Memory B cell (primary cell): ENCODE measurements at regions not wholly inside any gene's neighbourhood (a gene's known extent, or its start where the extent isn't known, plus 50 kb on each side); places are given as distances from the start of the nearest gene placed in this dataset.

Experiments
- ATAC-seq: fragments of 150-1000 bp; cut with Tn5 transposase; 2 replicates; pipeline ENCODE4 v1.10.0; 2021; ENCODE audit warnings: low read depth, mild to moderate bottlenecking, moderate library complexity
- DNase-seq, 2 donors: peaks; one replicate each; pipeline ENCODE4 v3.0.0; 2022; ENCODE audit warnings: low spot score in 2 of 2
- H3K27ac Mint-ChIP-seq: one replicate; pipeline ENCODE4 v1.8.0; 2022; ENCODE audit warnings: mild to moderate bottlenecking, moderate library complexity, mixed read lengths
- H3K27me3 Mint-ChIP-seq: one replicate; pipeline ENCODE4 v1.8.0; 2022; ENCODE audit warnings: mixed read lengths
- H3K36me3 Mint-ChIP-seq: one replicate; pipeline ENCODE4 v1.8.0; 2022; ENCODE audit warnings: mild to moderate bottlenecking, mixed read lengths
- H3K4me1 Mint-ChIP-seq: one replicate; pipeline ENCODE4 v1.8.0; 2022; ENCODE audit warnings: mixed read lengths
- H3K4me3 Mint-ChIP-seq: one replicate; pipeline ENCODE4 v1.8.0; 2022; ENCODE audit warnings: mild to moderate bottlenecking, moderate library complexity, mixed read lengths
- H3K9me3 Mint-ChIP-seq: one replicate; pipeline ENCODE4 v1.8.0; 2022; ENCODE audit warnings: mixed read lengths

DNA sequence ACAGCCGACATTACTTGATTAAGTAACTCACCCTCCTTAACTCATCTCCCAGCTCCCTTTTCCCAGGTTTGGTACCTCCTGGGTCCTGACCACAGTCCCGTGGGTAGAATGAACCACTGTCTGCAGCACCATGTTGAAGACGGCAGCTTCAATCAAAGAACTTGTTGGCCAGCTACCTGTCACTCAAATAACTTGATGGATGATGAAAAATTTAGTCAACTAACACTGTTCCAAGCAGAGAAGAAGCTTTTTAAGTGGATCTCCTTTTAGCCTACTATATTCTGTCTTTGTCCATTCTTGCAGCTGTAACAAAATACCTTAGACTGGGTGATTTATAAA lies 138.4 kb upstream of the F3 start:
- H3K27ac Mint-ChIP-seq = no peak overlapping the region
- H3K4me3 Mint-ChIP-seq = no peak overlapping the region
- H3K36me3 Mint-ChIP-seq = no peaks in the 10 kb centered on the region
- H3K4me1 Mint-ChIP-seq = no peaks in the 10 kb centered on the region
- no peaks in the 10 kb centered on the region for H3K9me3 Mint-ChIP-seq
- ATAC-seq (no peak), DNase-seq (no peak)
- peaks cover 4% of the 10 kb centered on the region for H3K27me3 Mint-ChIP-seq

DNA sequence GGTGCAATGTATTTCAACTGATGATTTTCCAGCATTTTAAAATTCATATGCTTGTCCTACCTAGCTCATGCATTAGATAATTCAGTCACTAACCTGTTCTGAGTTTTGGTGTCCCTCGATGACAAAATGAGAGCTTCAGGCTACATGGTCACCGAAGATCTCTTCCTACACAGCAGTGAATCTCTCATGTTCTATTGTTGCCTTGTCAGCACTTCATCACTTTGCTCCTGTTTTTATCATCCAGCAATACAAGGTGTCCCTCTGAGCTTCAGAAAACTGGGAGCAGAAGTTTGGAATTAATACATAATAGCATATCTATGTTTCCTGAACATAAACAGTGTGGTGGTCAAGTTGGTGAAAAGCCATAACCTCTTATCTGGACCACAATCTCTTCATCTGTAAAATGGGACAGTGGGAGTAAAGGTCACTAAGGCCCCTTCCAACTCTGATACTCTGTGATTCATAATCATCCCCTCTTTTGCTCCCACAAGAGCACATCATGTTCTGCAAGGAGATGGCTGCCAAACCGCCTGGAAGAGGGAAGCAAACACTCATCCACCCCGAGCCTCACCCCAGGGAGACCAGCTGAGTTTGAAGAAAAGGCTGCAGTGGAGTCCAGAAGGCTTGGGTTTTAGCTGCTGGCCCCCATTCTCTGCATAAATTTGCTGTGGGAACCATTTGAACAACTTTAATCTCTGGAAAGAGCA lies 137.9 kb upstream of the F3 start:
- Mint-ChIP-seq H3K27ac (no peak overlapping the region), H3K9me3 (no peaks in the 10 kb centered on the region), H3K36me3 (no peaks in the 10 kb centered on the region), H3K4me1 (no peaks in the 10 kb centered on the region), H3K27me3 (peaks cover 8% of the 10 kb centered on the region), H3K4me3 (no peak overlapping the region)
- ATAC-seq (no peak), DNase-seq (no peak)

DNA sequence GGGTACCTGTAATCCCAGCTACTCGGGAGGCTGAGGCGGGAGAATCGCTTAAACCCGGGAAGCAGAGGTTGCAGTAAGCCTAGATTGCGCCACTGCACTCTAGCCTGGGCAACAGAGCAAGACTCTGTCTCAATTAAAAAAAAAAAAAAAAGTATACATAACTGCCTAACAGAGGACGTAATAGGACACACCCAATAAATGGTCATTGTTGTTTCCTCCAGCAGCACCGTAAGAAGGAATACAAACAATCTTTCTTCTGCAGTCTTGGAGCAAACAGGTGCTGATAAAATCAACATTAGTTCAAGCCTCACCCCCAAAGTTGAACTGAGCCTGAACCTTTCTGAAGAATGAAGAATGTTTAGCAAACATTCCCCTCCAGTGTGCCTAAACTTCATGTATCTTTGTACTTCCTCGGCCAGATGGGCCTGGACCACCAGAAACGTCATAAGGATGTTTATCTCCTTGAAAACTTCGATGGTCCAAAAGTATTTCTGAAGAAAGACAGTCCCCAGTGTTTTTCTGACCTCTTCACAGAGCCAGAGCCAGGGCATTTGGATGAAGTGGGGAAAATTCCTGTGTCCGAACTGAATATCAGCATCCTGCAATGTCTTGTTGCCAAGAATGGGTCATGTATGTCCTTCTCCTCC lies 136.8 kb upstream of the F3 start:
- Mint-ChIP-seq H3K9me3 (no peaks in the 10 kb centered on the region), H3K27ac (no peak overlapping the region), H3K4me3 (no peak overlapping the region), H3K4me1 (no peaks in the 10 kb centered on the region), H3K27me3 (peaks cover 6% of the 10 kb centered on the region), H3K36me3 (no peaks in the 10 kb centered on the region)
- no peak for ATAC-seq
- DNase-seq = no peak

DNA sequence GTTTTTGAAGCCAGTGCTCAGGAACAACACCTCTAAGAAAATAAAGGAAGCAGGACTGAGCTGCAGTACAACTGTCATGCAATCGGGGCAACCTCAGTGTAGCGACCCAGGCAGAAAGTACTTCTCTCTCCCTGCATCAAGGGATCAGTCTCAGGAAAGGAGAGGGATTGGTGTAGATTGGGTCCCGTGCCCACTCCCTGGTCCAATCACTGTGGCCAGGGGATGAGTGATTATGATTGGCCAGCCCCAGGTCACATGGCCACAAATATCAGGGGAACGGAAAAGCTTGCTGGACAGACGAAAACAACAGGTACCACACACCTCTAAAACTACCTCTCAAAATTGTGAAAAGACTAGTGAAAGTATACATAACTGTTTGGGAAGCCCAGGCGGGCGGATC lies 136.2 kb upstream of the F3 start:
- peaks cover 6% of the 10 kb centered on the region for H3K27me3 Mint-ChIP-seq
- ATAC-seq (no peak), DNase-seq (no peak)
- H3K27ac Mint-ChIP-seq = no peak overlapping the region
- H3K36me3 Mint-ChIP-seq = no peaks in the 10 kb centered on the region
- H3K4me3 Mint-ChIP-seq = no peak overlapping the region
- H3K4me1 Mint-ChIP-seq = no peaks in the 10 kb centered on the region
- no peaks in the 10 kb centered on the region for H3K9me3 Mint-ChIP-seq

DNA sequence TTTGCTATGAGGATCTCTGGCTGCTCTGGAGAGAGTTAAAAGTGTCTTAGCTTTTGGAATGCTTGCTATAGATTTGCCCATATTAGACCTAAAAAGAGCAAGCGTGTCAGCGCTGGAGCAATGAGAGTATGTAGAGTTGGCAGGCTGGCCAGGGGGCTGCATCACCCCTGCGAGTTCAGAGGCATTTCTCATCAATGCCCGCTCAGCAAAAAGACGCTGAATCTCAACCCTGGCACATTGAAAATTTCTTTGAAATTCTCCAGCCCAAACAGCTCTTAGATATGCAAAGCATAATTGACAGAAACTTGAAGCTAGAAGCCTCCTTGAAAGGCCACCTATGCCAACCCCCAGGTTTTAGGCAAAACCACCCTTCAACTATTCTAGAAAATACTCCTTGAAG lies 135.5 kb upstream of the F3 start:
- no peaks in the 10 kb centered on the region for H3K9me3 Mint-ChIP-seq
- no peak for ATAC-seq
- no peak overlapping the region for H3K4me3 Mint-ChIP-seq
- peaks cover 6% of the 10 kb centered on the region for H3K27me3 Mint-ChIP-seq
- H3K4me1 Mint-ChIP-seq = no peaks in the 10 kb centered on the region
- no peak for DNase-seq
- no peaks in the 10 kb centered on the region for H3K36me3 Mint-ChIP-seq
- no peak overlapping the region for H3K27ac Mint-ChIP-seq

DNA sequence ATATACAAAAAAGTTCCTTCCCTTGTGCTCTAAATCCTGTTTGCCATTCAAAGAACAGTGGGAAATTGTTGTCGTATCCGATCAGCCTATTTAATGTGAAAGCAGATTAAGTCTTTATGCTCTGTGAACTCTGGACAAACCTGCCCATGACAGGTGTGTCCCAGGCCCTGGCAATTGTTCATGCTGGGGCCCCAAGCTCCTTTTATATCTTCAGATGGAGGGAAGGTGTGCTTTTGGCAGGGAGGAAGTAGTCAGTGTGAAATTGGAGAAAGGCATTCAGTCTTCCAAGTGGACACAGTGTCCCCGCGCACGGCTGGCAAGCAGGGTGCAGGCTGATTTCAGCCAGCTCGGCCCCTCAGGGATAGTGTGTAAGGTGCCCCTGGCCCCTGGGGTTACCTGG lies 135.1 kb upstream of the F3 start:
- Mint-ChIP-seq H3K36me3 (no peaks in the 10 kb centered on the region), H3K27me3 (peaks cover 6% of the 10 kb centered on the region), H3K4me3 (no peak overlapping the region), H3K9me3 (no peaks in the 10 kb centered on the region), H3K4me1 (no peaks in the 10 kb centered on the region), H3K27ac (no peak overlapping the region)
- no peak for ATAC-seq
- DNase-seq = no peak

DNA sequence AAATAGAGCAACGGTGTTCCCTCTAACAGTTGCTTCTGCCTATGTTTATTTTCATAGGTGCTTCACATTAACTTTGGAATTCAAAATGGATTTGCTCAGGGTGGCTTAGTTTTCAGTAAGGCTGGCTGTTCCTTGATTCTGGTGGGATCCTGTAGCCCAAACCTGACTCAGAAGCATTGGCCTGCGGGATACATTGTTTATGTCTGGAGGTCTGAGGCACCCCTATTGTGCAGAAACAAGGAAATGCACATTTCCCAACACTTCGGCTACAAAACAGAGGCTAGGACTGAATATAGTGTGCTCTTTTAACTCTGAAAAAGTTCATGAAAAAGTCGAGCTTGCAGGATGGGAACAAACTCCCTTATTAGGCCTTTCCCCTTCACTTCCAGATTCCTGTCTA lies 133.8 kb upstream of the F3 start:
- DNase-seq (no peak), ATAC-seq (no peak)
- Mint-ChIP-seq H3K36me3 (no peaks in the 10 kb centered on the region), H3K9me3 (no peaks in the 10 kb centered on the region), H3K4me3 (no peak overlapping the region), H3K27ac (no peak overlapping the region), H3K4me1 (no peaks in the 10 kb centered on the region), H3K27me3 (peaks cover 6% of the 10 kb centered on the region)

DNA sequence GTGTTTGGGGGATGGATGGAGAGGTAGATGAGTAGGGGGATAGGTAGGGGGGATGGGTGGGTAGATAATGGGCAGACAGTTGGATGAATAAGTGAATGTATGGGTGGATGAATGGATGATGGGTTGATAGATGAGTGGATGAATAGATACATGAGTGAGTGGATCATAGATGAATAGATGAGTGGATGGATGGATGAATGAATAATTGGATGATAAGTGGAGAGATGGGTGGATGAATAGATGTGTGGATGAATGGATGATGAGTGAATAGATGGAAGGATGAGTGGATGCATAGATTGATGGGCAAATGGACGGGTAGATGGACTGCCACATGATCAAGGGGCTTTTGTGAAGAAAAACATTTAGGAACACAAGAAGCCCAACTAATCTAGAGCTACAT lies 133.3 kb upstream of the F3 start:
- H3K9me3 Mint-ChIP-seq = no peaks in the 10 kb centered on the region
- H3K36me3 Mint-ChIP-seq = no peaks in the 10 kb centered on the region
- H3K4me3 Mint-ChIP-seq = no peak overlapping the region
- no peaks in the 10 kb centered on the region for H3K4me1 Mint-ChIP-seq
- H3K27me3 Mint-ChIP-seq = peaks cover 6% of the 10 kb centered on the region
- ATAC-seq (no peak), DNase-seq (no peak)
- no peak overlapping the region for H3K27ac Mint-ChIP-seq

DNA sequence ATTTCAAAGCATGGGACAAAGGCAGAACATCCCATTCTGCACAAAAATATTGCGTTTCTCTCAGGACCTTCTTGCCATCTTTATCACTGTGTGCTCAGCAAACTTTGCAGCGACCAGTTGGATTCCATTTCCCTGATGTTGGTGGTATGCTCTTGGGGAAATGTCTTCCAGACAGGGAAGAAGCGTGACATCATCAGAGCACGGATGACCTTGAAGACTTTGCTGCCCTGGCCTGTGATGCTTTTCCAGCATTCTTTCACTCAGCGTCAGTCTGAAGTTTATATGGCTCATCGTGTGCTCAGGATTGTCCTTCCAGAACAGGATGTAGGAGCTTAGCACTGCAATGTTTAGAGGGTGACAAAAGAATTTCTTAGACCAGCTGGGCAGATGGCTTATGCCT lies 131.4 kb upstream of the F3 start:
- Mint-ChIP-seq H3K4me1 (no peaks in the 10 kb centered on the region), H3K4me3 (no peak overlapping the region), H3K27ac (no peak overlapping the region), H3K27me3 (peaks cover 4% of the 10 kb centered on the region), H3K9me3 (no peaks in the 10 kb centered on the region), H3K36me3 (no peaks in the 10 kb centered on the region)
- ATAC-seq = no peak
- DNase-seq = no peak

DNA sequence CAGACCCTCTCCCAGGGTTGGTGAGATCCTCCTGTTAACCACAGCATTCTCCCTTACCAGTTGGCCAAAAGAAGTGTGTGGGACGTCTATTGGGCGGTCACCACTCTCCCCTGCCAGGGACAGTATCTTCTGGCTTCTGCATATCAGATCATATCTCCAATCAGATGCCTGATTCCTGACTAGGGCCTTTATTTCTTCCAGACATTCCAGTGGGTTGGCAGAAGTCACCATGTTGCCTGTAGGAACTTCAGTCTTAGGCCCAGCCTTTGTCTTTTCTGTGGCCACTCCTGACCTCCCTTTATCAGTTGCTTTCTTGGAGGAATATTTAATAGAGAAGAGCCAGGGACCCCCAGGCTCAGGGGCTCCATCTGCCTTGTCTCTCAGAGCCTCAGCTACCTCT lies 130.4 kb upstream of the F3 start:
- Mint-ChIP-seq H3K4me3 (no peak overlapping the region), H3K27ac (no peak overlapping the region), H3K27me3 (peaks cover 4% of the 10 kb centered on the region), H3K9me3 (no peaks in the 10 kb centered on the region), H3K4me1 (no peaks in the 10 kb centered on the region), H3K36me3 (no peaks in the 10 kb centered on the region)
- no peak for DNase-seq
- no peak for ATAC-seq

DNA sequence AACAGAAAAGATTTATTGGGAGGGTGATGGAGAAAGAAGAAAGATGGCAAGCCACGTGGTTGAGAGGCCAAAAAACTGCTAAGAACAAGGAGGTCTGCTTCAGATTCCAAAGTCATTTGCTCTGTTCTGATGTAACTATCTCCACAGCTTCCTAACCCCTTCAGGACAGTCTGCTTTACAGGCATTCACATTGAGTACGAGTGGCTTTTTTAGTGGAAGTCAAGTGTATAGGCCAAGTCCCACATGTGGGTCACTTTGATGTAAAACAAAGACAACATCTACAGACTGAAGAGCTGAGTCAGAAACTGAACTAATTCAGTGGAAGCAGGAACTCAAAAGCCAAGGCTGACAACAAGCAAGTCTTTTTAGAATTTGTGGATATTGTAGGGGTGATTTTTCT lies 128.7 kb upstream of the F3 start:
- H3K27me3 Mint-ChIP-seq = peaks cover 4% of the 10 kb centered on the region

DNA sequence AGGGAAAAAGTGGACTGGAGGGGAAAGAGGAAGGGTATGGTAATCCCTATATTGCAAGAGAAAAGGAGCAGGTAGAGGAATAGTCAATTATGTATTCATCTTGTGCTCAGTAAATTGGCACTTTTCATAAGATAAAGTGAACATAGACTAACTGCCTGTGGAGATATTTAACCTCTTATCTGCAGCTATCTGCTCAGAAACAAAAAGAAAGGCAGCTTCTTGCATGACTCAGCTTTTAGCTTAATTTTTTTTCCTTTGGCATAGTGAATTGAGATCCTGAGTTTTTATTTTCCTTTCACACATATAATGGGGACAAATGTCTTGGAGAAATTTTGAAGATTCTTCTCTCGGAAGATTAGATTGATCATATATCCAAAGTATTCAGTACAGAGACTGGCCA lies 127.6 kb upstream of the F3 start:
- H3K4me1 Mint-ChIP-seq = no peaks in the 10 kb centered on the region
- H3K27me3 Mint-ChIP-seq = no peaks in the 10 kb centered on the region
- no peak overlapping the region for H3K27ac Mint-ChIP-seq
- no peaks in the 10 kb centered on the region for H3K9me3 Mint-ChIP-seq
- H3K4me3 Mint-ChIP-seq = no peak overlapping the region
- DNase-seq = no peak
- H3K36me3 Mint-ChIP-seq = no peaks in the 10 kb centered on the region
- no peak for ATAC-seq

More for the DNA sequence above, 128.7 kb upstream of the F3 start:
- H3K4me1 Mint-ChIP-seq = no peaks in the 10 kb centered on the region
- DNase-seq (no peak), ATAC-seq (no peak)
- H3K4me3 Mint-ChIP-seq = no peak overlapping the region
- no peaks in the 10 kb centered on the region for H3K9me3 Mint-ChIP-seq
- H3K27ac Mint-ChIP-seq = no peak overlapping the region
- H3K36me3 Mint-ChIP-seq = no peaks in the 10 kb centered on the region

DNA sequence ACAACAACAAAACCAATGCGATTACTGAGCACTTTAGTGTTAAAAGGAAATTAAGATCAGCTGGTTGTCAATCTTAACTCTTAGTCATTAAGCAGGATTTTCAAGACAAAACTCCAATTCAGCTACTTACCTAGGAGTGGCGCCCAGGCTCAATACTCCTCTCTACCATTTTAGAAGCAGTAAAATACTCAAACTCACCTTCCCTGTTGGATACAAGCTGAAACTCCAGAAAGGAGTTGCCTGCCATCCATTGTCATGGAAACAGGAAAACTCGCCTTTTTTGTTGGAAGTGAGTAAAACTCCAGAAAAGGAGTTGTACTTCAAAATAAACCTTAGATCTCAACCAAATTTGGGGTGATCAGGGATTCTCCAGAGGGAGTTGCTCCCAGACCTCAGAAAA lies 127.0 kb upstream of the F3 start:
- no peaks in the 10 kb centered on the region for H3K36me3 Mint-ChIP-seq
- no peaks in the 10 kb centered on the region for H3K27me3 Mint-ChIP-seq
- H3K4me1 Mint-ChIP-seq = no peaks in the 10 kb centered on the region
- H3K27ac Mint-ChIP-seq = no peak overlapping the region
- no peak for ATAC-seq
- no peak for DNase-seq
- no peak overlapping the region for H3K4me3 Mint-ChIP-seq
- H3K9me3 Mint-ChIP-seq = no peaks in the 10 kb centered on the region

DNA sequence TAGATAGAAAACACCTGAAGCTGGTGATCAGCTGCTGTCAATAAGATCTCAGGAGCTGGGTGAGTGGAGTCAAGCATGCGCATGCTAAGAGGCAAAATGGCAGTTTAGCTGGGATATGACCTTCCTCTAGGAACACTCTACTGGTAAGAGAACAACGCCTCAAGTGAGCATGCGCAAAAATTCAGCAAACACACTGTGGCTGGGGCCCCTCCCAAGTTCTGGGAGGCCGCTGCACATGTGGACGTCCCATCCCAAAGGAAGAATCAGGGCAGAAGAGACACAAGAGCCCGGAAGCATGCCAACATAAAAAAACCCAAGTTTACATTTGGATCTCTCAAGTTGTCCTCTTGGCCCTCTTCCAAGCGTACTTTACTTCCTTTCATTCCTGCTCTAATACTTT lies 126.3 kb upstream of the F3 start:
- no peak for ATAC-seq
- no peaks in the 10 kb centered on the region for H3K9me3 Mint-ChIP-seq

DNA sequence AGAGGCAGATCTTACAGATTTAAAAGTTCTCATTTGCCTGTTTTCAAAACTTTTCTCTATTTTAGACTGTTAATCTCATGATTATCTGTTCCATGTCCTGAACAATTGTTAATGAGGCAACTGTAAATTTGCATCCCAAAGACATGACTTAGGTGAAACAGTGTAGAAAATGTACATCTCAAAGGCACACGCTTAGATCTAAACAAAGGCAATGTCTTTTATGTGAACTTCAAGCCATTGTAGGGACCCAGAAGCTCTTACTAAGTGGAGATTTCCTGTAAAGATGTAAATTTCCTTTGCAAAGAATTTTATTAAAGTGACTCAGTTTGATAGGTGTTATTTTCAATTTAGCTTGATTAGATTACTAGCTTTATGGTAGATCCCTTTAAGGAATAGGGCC lies 125.2 kb upstream of the F3 start:
- H3K9me3 Mint-ChIP-seq = no peaks in the 10 kb centered on the region
- ATAC-seq (no peak), DNase-seq (no peak)
- no peak overlapping the region for H3K27ac Mint-ChIP-seq
- H3K36me3 Mint-ChIP-seq = no peaks in the 10 kb centered on the region
- no peak overlapping the region for H3K4me3 Mint-ChIP-seq
- H3K4me1 Mint-ChIP-seq = no peaks in the 10 kb centered on the region
- peaks cover under 1% of the 10 kb centered on the region for H3K27me3 Mint-ChIP-seq

More for the DNA sequence above, 126.3 kb upstream of the F3 start:
- Mint-ChIP-seq H3K36me3 (no peaks in the 10 kb centered on the region), H3K4me3 (no peak overlapping the region), H3K4me1 (no peaks in the 10 kb centered on the region), H3K27me3 (no peaks in the 10 kb centered on the region), H3K27ac (no peak overlapping the region)
- DNase-seq = no peak
